ENCODE measurements at regions not wholly inside any gene's neighbourhood (a gene's known extent, or its start where the extent isn't known, plus 50 kb on each side); places are given as distances from the start of the nearest gene placed in this dataset.

DNA sequence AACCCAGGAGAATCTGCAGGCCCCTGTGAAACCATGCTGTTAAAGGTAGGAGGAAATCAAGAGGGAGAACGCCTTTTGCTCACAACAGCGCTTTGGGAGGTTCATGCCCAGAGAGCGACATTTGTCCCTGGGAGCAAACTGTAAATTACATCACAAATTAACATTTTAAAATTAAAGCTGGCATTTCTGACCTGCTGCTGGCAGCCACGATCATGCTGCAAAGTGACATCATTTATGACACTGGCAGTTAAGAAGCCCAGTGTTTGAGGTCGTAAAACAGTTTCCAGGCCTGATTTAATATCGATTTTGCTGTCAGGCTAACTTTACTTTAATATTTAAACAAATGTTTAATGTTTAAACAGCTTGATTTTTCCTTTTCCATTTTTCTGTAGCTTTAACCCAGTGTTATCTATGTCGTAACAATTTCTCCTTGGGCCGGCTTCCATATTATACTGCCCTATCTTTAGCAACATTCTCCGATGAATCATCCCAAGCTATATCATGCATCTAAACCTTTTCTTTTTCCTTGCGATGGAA, 86.5 kb upstream of the NPVF start:
- intact Hi-C loops (cut with micrococcal nuclease) = no loop called here

DNA sequence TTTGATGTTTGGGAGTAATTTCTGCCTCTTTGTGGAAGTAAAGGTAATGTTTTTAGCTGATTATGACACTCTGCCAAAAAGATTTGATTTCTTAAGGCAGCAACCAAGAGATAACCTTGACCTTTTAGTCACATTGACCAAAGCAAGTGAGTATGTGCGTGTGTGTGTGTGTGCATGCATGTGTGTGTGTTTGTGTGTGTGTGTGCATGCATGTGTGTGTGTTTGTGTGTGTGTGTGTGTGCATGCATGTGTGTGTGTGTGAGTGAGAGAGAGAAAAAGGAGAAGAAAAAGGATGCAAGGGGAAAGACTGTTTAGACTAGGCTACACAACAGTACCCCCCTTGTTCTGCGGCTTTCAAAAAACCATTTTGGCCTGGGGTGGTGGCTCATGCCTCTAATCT, 88.1 kb upstream of the NPVF start:
- intact Hi-C loops (cut with micrococcal nuclease) = no loop called here

DNA sequence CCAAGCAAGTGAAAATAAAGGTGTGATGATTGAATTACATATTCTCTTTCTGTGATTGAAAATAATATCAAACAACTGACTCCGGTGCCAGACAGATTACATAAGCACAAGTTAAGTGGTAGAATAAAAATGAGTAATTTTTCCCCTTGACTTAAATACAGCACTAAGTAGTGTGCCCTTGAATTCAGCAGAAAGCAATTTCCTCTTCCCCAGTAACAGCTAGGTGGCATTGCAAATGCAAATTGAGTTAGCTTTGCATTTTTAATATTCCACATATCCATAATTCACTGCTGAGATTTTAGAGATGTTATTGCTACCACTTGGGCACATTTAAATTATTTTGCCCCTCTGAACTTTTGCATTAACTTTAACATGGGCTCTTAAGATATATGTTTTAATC, 89.8 kb upstream of the NPVF start:
- intact Hi-C loops (cut with micrococcal nuclease) = no loop called here

DNA sequence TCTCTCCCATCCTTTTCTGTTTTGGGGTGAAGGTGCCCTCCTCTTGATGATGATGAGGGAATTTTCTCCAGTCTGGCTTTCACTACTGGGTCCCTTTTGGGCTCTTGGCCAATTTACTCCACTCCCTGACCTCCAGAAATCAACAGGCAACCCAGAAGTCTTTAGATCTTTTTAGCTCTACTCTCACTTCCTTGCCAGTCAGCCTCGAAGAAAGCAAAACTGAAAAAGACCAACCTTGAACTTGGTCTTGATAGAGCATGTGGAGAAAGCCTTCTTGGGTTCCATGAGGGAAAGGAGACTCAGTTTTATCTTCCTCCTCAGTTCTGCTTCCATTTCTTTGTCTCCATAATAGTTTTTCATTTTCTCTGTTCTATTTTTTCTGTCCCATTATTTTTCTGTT, 91.4 kb upstream of the NPVF start:
- intact Hi-C loops (cut with micrococcal nuclease) = no loop called here

DNA sequence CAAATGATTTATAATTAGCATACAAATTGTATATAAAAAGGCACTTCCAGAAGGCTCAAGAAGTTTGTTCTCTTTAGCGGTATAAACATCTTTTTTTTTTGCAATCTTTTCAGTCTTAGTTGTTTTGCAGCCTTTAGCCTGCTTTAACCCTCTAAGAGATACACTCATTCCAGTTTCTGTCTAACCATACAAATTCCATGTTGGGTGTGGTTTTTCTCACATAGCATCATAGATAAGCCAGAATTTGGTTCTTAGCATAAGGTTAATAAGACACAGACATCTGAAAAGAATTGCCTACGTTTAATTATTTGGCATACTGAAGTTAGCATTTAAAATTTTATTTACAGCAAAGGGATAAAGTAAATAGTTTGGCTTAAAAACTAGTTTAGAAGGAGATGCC, 92.5 kb upstream of the NPVF start:
- intact Hi-C loops (cut with micrococcal nuclease) = no loop called here

DNA sequence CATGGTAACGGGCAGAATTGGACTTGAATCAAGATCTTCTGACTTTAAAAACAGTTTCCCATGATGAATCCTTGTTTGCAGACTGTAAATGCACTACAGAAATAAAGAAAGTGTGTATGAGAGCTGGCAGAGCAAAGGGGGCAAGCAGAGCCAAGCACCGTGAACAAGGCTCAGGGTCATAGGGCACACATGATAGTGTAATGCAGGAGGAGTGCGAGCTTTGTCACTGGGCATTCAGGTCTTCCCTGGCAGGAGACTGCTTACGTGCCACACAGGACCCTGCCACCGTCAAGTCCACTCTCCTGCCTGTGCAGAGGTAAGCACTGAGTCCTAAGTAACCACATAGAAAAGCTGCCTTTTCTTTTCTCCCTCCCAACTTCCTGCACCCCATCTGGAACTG, 93.1 kb upstream of the NPVF start:
- intact Hi-C loops (cut with micrococcal nuclease) = no loop called here

DNA sequence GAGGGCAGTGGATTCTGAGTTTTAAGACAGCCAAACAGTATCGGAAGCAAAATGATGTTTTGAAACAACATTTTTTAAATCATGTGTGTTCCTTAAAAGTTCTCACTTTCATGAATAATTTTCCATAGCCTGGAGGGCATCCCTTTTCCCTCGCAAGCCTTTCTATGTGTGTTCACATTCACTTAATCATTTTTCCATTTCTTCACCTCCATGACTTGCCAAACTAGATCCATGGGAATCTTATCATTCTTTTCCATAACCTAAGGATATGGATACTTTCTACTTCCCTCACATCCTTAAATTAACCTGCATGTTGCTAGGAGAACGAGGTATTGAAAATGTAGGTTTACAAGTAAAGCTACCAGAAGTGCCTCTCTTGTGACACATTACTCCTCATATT, 94.2 kb upstream of the NPVF start:
- intact Hi-C loops (cut with micrococcal nuclease) = no loop called here

DNA sequence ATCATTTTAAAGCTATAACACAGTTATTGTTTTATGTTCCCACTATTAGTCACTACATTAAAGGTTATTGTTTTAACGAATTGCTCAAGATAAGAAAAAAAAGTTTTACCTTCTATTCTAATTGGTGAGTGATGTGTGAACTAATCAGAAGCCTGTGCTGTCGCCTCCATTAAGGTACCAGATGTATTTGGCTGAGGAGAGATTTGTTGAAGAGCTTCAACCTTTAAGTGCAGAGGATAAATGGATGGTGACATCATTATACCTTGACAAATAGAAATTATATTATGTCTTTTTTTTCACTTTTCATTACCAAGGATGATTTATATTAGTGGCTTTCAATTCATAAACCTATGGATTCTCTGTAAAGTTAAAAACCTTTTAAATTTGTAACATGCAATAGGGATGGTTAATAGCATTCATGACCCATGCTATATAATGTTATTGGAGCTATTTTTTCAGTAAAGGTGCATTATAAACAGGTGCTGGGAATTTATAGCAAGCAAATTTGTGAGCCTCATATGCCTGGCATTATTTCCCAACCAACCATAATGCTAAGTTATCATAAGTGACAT, 97.0 kb upstream of the NPVF start:
- intact Hi-C loops (cut with micrococcal nuclease) = no loop called here

DNA sequence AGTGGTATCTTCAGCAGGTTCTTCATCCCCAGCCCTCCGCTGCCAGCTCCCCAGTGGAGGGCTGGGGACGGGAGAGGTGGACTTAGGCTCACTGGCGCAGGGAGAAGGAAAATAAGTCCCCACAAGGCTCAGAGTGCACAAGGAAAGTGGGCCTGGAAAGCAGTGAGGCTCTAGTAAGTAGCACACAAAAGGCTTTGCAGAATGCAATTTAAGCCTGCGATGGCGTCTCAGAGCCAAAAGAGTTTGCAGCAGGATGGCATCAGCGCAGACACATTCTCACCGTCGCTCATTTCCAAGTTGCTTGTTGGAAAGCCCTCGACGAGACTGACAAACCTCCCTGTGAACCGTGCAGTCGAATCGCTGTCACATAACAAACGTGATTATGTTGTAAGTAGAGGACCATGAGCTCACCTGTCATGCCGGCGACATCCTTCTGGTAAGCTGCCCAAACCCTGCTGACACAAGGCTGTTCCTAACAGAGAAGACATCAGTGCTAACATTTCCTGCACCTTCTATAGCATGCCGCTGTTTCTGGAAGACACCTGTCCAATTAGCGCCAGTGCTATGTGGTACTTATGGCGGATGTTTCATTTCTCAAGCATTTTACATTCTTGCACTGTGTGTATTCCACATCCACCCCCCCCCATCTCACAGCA, 98.3 kb upstream of the NPVF start:
- intact Hi-C loops (cut with micrococcal nuclease) = no loop called here

DNA sequence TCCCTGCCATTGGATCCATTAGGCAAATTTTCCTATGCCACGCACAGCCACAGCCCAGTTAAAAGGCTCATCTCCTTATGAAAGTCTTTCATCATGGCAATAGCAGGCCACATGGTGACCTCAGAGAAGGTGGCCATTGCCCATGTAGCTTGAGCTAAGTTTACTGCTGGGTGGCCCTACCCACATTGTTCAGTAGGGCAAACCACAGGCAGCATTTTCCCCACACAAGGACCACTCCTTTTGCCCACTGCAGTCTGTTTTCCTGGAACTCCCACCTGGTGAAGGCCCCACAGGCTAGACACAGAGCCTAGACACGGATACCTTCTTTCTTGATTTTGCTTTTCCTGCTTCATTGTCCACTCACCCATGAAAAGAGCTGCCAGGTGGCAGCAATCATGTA, 101.5 kb upstream of the NPVF start:
- intact Hi-C loops (cut with micrococcal nuclease) = no loop called here

DNA sequence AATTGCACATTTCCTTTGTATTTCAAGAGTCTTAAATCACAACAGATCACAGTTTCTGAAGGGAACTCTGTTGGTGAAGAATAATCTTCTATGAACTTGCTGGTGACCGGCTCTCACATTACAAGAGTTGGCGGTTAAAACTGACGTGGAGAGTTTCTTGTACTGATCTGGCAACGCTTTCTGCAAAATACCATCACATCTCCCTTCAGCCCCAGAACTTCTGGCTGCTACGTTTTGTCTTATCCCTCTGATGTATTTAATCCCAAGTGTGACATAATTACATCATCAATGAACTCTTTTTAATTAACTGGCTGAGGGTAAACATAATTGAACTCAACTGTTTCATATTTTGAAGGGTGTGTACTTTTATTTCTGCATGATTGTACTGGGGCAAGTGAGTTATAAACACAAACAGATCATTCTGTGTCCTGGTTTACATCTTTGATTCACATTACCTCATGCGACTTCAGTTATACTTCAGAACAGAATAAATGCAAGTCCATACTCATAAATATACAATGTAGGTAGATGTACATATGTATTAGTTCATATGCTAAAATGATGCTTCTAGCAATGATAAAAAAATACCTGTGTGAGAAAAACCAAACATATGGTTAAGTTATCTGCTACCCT, 105.1 kb upstream of the NPVF start:
- intact Hi-C loops (cut with micrococcal nuclease) = no loop called here

DNA sequence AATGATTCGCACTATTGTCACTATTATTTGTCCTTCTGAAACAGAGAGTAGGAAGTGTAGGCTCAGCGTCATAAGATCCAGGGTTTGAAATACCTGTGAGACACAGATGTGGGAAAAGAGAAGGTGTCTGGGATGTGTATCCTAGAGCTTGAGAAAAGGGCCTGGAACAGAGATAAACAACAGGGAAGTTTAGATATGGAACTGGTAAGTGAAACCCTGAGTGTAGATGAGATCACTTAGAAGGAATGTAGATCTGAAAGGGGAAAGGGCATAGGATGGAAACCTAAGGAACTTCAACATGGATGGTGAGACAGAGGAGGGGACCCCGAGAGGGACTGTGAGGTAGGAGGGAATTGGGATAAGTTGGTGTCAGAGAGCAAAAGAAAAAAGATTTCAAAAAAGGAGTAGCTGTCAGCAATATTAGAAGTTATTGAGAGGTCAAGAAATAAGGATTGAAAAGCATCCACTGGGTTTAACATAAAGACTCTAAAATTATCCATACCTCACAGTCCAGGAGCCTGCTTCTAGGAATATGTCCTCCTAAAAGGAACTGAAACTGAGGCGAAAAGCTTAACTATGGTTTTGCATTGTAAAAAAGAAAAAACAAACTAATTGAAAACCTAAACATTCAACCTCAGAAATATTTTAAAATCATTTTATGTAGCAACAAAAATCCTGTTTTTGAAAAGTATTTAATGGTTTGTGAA, 119.2 kb upstream of the NPVF start:
- intact Hi-C loops (cut with micrococcal nuclease) = no loop called here

DNA sequence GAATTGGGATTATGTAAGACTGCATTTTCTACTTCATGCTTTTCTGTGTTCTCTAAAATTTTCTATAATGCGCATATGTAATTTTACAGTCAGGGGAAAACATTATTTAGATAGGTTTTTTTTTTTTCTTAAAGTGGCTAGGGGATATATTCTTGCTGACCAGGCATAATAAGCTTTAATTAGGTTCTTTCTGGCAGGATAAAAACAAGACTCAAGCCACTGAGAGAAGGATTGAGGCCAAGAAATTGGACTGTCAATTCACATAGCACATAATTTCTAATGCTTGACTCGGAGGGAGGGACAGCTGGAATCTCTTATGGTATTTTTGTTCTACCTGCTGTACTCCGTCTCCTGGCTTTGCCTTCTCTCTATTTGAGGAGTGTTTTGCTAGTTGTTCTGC, 119.8 kb upstream of the NPVF start:
- intact Hi-C loops (cut with micrococcal nuclease) = no loop called here

DNA sequence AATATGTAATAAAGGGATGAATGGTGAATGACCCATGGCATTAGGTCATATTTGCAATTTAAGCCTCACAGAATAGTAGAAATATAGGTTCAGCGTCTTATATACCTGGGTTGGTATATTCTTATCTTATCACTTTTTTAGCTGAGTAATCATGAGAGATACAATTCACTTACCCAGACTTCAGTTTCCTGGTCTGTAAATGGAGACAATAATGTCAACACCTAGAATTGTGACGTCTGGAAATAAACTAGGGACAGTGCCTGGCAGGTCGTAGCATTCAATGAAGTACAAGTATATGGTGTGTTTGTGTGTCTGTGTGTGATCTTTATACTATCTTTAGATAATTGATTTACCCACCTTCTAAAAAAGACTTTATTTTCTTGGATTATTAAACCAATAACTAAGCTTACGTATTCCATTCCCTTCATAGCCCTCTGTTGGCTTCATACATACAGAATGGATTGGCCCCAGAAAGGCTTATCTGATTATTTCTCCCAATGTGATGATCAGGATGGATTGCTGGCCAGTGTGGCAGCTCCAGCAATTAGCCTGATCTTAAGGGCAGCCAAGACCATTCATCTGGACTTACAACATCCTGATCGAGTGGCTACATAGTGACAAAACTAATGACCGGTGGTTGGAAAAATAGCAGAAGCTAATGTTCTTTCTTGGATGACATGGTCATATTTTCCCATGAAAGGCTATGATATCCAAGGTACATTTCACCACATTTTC, 121.2 kb upstream of the NPVF start:
- intact Hi-C loops (cut with micrococcal nuclease) = no loop called here

DNA sequence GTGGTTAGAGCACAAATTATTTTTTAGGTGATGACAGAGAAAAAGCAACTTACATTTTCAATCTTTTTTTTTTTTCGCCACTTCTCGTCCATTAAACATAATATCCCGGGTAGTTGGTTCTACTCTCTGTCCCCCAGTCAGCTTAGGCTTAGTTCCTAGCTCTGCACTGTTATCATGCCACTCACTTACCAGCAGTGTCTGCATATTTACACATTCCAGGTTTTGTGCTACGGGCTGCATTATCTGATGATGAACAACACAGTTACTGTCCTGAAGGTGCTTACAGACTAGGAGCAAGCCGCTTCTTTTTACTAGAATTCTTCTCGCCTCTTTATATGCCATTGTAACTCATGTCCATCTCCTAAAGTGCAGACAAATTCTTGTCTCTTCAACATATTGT, 121.8 kb upstream of the NPVF start:
- intact Hi-C loops (cut with micrococcal nuclease) = no loop called here

DNA sequence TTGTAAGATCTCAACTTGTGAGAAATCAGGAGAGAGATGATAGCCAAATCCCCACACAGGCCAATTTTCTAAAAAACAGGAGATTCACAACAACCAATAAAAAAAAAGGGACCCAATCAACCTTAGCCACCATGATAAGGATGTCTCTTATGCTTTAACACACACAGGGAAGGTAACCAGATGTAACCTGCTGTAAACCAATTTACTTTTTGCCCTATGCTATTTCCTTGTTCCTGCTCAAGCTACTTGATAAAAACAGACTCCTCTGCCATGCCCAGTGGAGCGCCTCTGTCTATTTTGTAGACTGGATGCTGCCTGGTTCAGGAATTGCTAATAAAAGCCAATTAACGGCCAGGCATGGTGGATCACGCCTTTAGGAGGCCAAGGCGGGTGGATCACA, 123.5 kb upstream of the NPVF start:
- intact Hi-C loops (cut with micrococcal nuclease) = no loop called here

DNA sequence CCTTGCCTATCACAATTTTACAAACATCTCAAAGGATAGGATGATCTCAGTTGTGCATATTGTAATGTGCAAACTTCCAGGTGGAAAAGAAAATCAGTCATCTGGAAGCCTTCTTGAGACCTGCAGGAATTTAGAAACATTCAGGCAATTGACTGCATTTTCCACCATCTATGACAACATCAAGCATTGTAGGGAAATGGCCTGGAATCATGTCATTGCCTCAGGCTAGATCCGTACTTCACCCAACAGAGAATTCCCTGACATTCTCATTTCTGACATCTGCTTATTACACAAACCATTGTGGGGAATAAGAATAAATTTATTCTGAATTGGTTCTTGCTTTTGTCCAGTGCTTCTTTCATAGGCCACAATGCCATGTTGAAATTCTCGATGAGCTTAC, 124.9 kb upstream of the NPVF start:
- intact Hi-C loops (cut with micrococcal nuclease) = no loop called here

DNA sequence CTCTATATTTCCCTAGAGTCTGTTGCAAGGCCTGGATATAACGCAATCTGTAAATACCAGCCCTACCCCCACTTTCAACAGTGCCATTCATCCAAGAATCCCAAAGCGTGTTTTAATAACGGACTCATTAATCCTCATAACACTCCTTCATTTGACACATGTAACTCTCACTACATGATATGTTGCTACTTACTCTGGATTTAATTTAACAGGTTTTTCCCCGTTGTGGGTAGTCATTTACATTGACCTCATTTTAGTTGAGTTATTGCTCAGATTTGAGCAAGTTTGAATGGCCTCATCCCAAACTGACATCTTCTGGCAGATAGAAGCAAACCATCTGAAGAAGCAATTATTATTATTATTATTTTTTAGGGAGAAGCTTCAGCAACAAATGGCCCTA, 125.4 kb upstream of the NPVF start:
- intact Hi-C loops (cut with micrococcal nuclease) = no loop called here

DNA sequence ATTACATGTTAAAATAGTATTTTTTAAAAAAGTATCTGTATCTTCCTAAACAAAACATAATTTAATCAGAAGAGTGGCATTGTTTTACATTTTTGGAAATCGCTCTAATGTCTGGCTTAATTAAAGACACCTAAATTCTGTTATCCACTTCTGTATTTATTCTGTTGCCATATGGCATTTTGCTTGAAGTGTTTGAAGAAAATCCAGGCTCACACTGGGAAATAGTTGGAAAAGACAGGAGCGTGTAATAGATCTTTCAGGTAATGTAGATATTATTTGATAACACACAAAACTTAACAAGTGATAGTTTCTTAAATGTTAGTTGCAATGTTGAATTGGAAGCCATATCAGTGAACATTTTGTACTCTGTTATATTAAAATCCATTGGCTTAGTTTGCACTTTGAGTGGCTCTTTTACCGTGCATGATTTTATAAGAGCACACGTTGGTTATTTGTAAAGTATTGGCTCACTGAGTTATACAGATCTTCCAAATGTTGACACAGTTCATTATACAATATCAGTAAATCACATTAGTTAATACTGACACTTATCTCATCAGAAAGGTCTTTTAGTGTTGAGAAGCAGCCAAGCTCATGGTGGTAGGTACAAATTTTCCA, 128.4 kb upstream of the NPVF start:
- intact Hi-C loops (cut with micrococcal nuclease) = no loop called here

DNA sequence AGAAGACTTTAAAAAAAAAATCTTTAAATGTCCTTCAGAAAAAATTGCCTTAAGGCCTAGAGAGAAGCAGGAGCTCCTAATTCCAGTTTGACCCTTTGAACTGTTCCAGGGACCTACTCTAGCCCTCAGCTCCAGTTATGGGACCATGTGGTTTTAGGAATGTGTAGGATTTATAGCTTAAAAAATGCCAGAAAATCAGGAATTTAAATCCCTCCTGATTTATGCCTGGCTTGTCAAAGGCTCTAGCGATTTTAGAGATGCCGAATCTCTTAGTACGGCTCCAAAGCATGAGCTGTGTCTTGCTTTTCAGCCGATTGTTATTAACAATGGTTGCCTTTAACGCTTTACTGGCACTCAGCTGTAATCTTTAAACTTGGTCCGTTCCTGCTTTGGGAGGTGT, 130.6 kb upstream of the NPVF start:
- intact Hi-C loops (cut with micrococcal nuclease) = no loop called here

DNA sequence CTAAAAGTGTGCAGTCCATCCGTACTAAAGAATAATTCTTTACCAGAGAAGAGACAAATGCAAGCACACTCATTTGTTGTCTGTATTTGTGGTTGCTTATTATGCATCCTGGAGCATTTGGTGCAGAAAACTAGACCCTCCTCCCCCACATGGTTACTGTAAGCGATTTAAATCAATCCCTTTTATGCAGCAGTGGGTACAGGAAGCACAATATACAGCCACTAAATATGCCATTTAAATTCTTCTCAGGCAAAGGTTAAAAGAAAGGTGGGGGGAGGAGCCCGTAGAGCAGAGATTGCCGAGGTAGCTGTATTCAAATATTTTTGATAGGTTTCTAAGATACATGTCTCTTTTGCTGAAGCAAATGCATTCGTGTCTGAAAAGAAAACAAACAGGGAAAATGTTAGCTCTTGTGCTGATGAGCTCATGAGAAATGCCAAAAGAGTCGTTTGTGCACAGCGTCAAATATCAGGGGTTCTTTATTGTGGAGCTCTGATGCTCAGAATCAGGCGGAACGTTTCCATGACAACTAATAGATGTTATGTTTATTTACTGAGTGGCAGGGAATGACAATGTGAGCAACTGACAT, 131.3 kb upstream of the NPVF start:
- intact Hi-C loops (cut with micrococcal nuclease) = no loop called here

Measured in T-helper 1 cell treated with Interleukin-12 subunit alpha and Interleukin-12 subunit beta and Interleukin-4 antibody, amounts not matched to agents 30 ng/mL and 1 ng/mL, for 36 hours (primary cell).